BE2C (cell line): ENCODE measurements at regions not wholly inside any gene's neighbourhood (a gene's known extent, or its start where the extent isn't known, plus 50 kb on each side); places are given as distances from the start of the nearest gene placed in this dataset.
A peak's percentile ranks its signal among the peaks of the same experiment; 100 is the strongest.

ENCODE experiments used
- DNase-seq: peaks from one replicate; pipeline ENCODE4 v3.0.0-alpha.2; 2020
- H3K27me3 ChIP-seq: fragments of 250-450 bp; sonication (Bioruptor Pico); 2 replicates; pipeline ENCODE4 v1.5.1; 2020; ENCODE audit warnings: mild to moderate bottlenecking
- H3K36me3 ChIP-seq: fragments of 250-450 bp; sonication (Bioruptor Pico); 2 replicates; pipeline ENCODE4 v1.5.1; 2020; ENCODE audit warnings: mild to moderate bottlenecking
- H3K4me1 ChIP-seq: fragments of 250-450 bp; sonication (Bioruptor Pico); 2 replicates; pipeline ENCODE4 v1.5.1; 2020
- H3K4me3 ChIP-seq: 2 replicates; pipeline ENCODE4 v1.5.1; 2011; ENCODE audit warnings: low read depth, low read length
- H3K9me3 ChIP-seq: fragments of 250-450 bp; sonication (Bioruptor Pico); 2 replicates; pipeline ENCODE4 v1.5.1; 2020
- CTCF ChIP-seq: IDR thresholded peaks from 2 replicates; pipeline ENCODE4 v1.5.1; 2012; ENCODE audit warnings: mild to moderate bottlenecking, low read depth, low read length

- H3K27me3 ChIP-seq, result no peaks in the 10 kb centered on the region
- H3K4me3 ChIP-seq, result no peak overlapping the region
- no peak for DNase-seq
- H3K9me3 ChIP-seq, result no peaks in the 10 kb centered on the region
- H3K36me3 ChIP-seq, result no peaks in the 10 kb centered on the region
- peaks cover 5% of the 10 kb centered on the region for H3K4me1 ChIP-seq
- TF ChIP-seq CTCF, result no peak
Measured at GRCh38 chr2:216942016-216942415, 82.2 kb upstream of the TNP1 start.

- Histone ChIP-seq H3K27me3 (no peaks in the 10 kb centered on the region), H3K36me3 (no peaks in the 10 kb centered on the region), H3K9me3 (no peaks in the 10 kb centered on the region), H3K4me3 (no peak overlapping the region), H3K4me1 (peaks cover 11% of the 10 kb centered on the region)
- no peak for TF ChIP-seq CTCF
- DNase-seq, result peak; percentile 41
Measured at GRCh38 chr2:216936954-216937357, 77.1 kb upstream of the TNP1 start.

- Histone ChIP-seq H3K9me3 (no peaks in the 10 kb centered on the region), H3K36me3 (no peaks in the 10 kb centered on the region), H3K4me1 (peaks cover 11% of the 10 kb centered on the region), H3K4me3 (no peak overlapping the region), H3K27me3 (no peaks in the 10 kb centered on the region)
- no peak for TF ChIP-seq CTCF
- no peak for DNase-seq
Measured at GRCh38 chr2:216934623-216935022, 74.8 kb upstream of the TNP1 start.

GRCh38 chr2:216934151-216934550, 74.3 kb upstream of the TNP1 start:
- Histone ChIP-seq H3K4me1 (peaks cover 11% of the 10 kb centered on the region), H3K36me3 (no peaks in the 10 kb centered on the region), H3K27me3 (no peaks in the 10 kb centered on the region), H3K9me3 (no peaks in the 10 kb centered on the region), H3K4me3 (no peak overlapping the region)
- TF ChIP-seq CTCF, result no peak
- no peak for DNase-seq

- peaks cover 11% of the 10 kb centered on the region for H3K4me1 ChIP-seq
- no peaks in the 10 kb centered on the region for H3K36me3 ChIP-seq
- no peaks in the 10 kb centered on the region for H3K9me3 ChIP-seq
- no peak for DNase-seq
- TF ChIP-seq CTCF, result no peak
- no peaks in the 10 kb centered on the region for H3K27me3 ChIP-seq
- H3K4me3 ChIP-seq, result no peak overlapping the region
Measured at GRCh38 chr2:216932863-216933548, 73.1 kb upstream of the TNP1 start.

GRCh38 chr2:216932113-216932862, 72.4 kb upstream of the TNP1 start:
- H3K4me1 ChIP-seq, result peaks cover 8% of the 10 kb centered on the region
- H3K4me3 ChIP-seq, result no peak overlapping the region
- H3K27me3 ChIP-seq, result no peaks in the 10 kb centered on the region
- no peak for DNase-seq
- no peak for TF ChIP-seq CTCF
- no peaks in the 10 kb centered on the region for H3K36me3 ChIP-seq
- H3K9me3 ChIP-seq, result no peaks in the 10 kb centered on the region
